Effector memory CD4-positive, alpha-beta T cell (primary cell): ENCODE measurements at regions not wholly inside any gene's neighbourhood (a gene's known extent, or its start where the extent isn't known, plus 50 kb on each side); places are given as distances from the start of the nearest gene placed in this dataset.

Experiments
- DNase-seq, 3 donors: peaks; one replicate each; pipeline ENCODE4 v3.0.0-alpha.2; 2020
- H3K27ac ChIP-seq: 2 replicates; pipeline ENCODE4 v1.7.0; 2013; ENCODE audit warnings: mild to moderate bottlenecking, low read length, moderate library complexity; ENCODE audit not compliant: insufficient read depth, poor library complexity, severe bottlenecking
- H3K27me3 ChIP-seq: replicated peaks from 2 replicates; pipeline ENCODE4 v1.7.0; 2013; ENCODE audit warnings: mild to moderate bottlenecking, low read length; ENCODE audit not compliant: insufficient read depth, control insufficient read depth, poor library complexity, severe bottlenecking
- H3K36me3 ChIP-seq: 2 replicates; pipeline ENCODE4 v1.7.0; 2013; ENCODE audit warnings: mild to moderate bottlenecking, low read length, moderate library complexity; ENCODE audit not compliant: control insufficient read depth, insufficient read depth
- H3K4me1 ChIP-seq: 2 replicates; pipeline ENCODE4 v1.7.0; 2013; ENCODE audit warnings: low read length, mild to moderate bottlenecking; ENCODE audit not compliant: control insufficient read depth, insufficient read depth, poor library complexity, severe bottlenecking
- H3K4me3 ChIP-seq: 2 replicates; pipeline ENCODE4 v1.7.0; 2013; ENCODE audit warnings: low read length, low read depth, mild to moderate bottlenecking; ENCODE audit not compliant: insufficient read depth, poor library complexity, severe bottlenecking
- H3K9me3 ChIP-seq: 2 replicates; pipeline ENCODE4 v1.7.0; 2013; ENCODE audit warnings: mild to moderate bottlenecking, low read length, moderate library complexity; ENCODE audit not compliant: control insufficient read depth

GRCh38 chr6:105771313-105771970, 314.7 kb upstream of the PRDM1 start:
- no peaks in the 10 kb centered on the region for H3K36me3 ChIP-seq
- DNase-seq: no peak

GRCh38 chr6:105769987-105770386, 316.1 kb upstream of the PRDM1 start:
- no peaks in the 10 kb centered on the region for H3K27me3 ChIP-seq
- DNase-seq: no peak
- H3K9me3 ChIP-seq: no peaks in the 10 kb centered on the region
- H3K27ac ChIP-seq: no peak overlapping the region
- H3K36me3 ChIP-seq: no peaks in the 10 kb centered on the region
- H3K4me3 ChIP-seq: no peak overlapping the region
- no peaks in the 10 kb centered on the region for H3K4me1 ChIP-seq

More at GRCh38 chr6:105771313-105771970, 314.7 kb upstream of the PRDM1 start:
- H3K9me3 ChIP-seq: no peaks in the 10 kb centered on the region
- H3K4me3 ChIP-seq: no peak overlapping the region
- no peak overlapping the region for H3K27ac ChIP-seq
- H3K27me3 ChIP-seq: no peaks in the 10 kb centered on the region
- no peaks in the 10 kb centered on the region for H3K4me1 ChIP-seq

- Histone ChIP-seq H3K27ac (no peak overlapping the region), H3K27me3 (no peaks in the 10 kb centered on the region), H3K4me3 (no peak overlapping the region), H3K36me3 (no peaks in the 10 kb centered on the region), H3K9me3 (no peaks in the 10 kb centered on the region), H3K4me1 (no peaks in the 10 kb centered on the region)
- no peak for DNase-seq
Observed at GRCh38 chr6:105769197-105769596, 316.9 kb upstream of the PRDM1 start.

- Histone ChIP-seq H3K27ac (no peak overlapping the region), H3K4me1 (no peaks in the 10 kb centered on the region), H3K27me3 (no peaks in the 10 kb centered on the region), H3K9me3 (no peaks in the 10 kb centered on the region), H3K36me3 (no peaks in the 10 kb centered on the region), H3K4me3 (no peak overlapping the region)
- no peak for DNase-seq
Observed at GRCh38 chr6:105767541-105767940, 318.6 kb upstream of the PRDM1 start.

GRCh38 chr6:105765239-105765638, 320.9 kb upstream of the PRDM1 start:
- Histone ChIP-seq H3K4me1 (no peaks in the 10 kb centered on the region), H3K36me3 (no peaks in the 10 kb centered on the region), H3K4me3 (no peak overlapping the region), H3K9me3 (no peaks in the 10 kb centered on the region), H3K27ac (no peak overlapping the region), H3K27me3 (no peaks in the 10 kb centered on the region)
- no peak for DNase-seq

- Histone ChIP-seq H3K9me3 (no peaks in the 10 kb centered on the region), H3K36me3 (no peaks in the 10 kb centered on the region), H3K4me1 (no peaks in the 10 kb centered on the region), H3K27ac (no peak overlapping the region), H3K4me3 (no peak overlapping the region), H3K27me3 (no peaks in the 10 kb centered on the region)
- DNase-seq: no peak
Observed at GRCh38 chr6:105764315-105764714, 321.8 kb upstream of the PRDM1 start.

- Histone ChIP-seq H3K4me1 (no peaks in the 10 kb centered on the region), H3K9me3 (no peaks in the 10 kb centered on the region), H3K27ac (no peak overlapping the region), H3K27me3 (no peaks in the 10 kb centered on the region), H3K36me3 (no peaks in the 10 kb centered on the region), H3K4me3 (no peak overlapping the region)
- no peak for DNase-seq
Observed at GRCh38 chr6:105763866-105764265, 322.3 kb upstream of the PRDM1 start.

GRCh38 chr6:105760746-105761145, 325.4 kb upstream of the PRDM1 start:
- H3K9me3 ChIP-seq: no peaks in the 10 kb centered on the region
- no peaks in the 10 kb centered on the region for H3K27me3 ChIP-seq
- no peak for DNase-seq
- H3K27ac ChIP-seq: no peak overlapping the region
- no peaks in the 10 kb centered on the region for H3K4me1 ChIP-seq
- H3K4me3 ChIP-seq: no peak overlapping the region
- H3K36me3 ChIP-seq: no peaks in the 10 kb centered on the region

GRCh38 chr6:105759946-105760345, 326.2 kb upstream of the PRDM1 start:
- no peak for DNase-seq
- Histone ChIP-seq H3K27ac (no peak overlapping the region), H3K27me3 (no peaks in the 10 kb centered on the region), H3K9me3 (no peaks in the 10 kb centered on the region), H3K36me3 (no peaks in the 10 kb centered on the region), H3K4me3 (no peak overlapping the region), H3K4me1 (no peaks in the 10 kb centered on the region)

- no peak for DNase-seq
- H3K9me3 ChIP-seq: no peaks in the 10 kb centered on the region
- no peaks in the 10 kb centered on the region for H3K27me3 ChIP-seq
- H3K36me3 ChIP-seq: no peaks in the 10 kb centered on the region
- H3K4me3 ChIP-seq: no peak overlapping the region
- H3K27ac ChIP-seq: no peak overlapping the region
- H3K4me1 ChIP-seq: no peaks in the 10 kb centered on the region
Observed at GRCh38 chr6:105759015-105759414, 327.1 kb upstream of the PRDM1 start.
